Middle frontal gyrus (tissue), 1 donor: ENCODE measurements at regions not wholly inside any gene's neighbourhood (a gene's known extent, or its start where the extent isn't known, plus 50 kb on each side); places are given as distances from the start of the nearest gene placed in this dataset.
"Not testable (repeated sequence)": the region's sequence is repeated elsewhere in the genome, so short reads cannot be mapped to it uniquely, and the experiment has no call there.

Experiments used
- DNase-seq: peaks from one replicate; pipeline ENCODE4 v3.0.0-alpha.2; 2015; ENCODE audit warnings: low spot score; ENCODE audit errors: extremely low spot score

- DNase-seq, result no peak
Observed at GRCh38 chr5:2872676-2873075, 121.2 kb upstream of the IRX2 start.

GRCh38 chr5:2871282-2871681 is 119.8 kb upstream of the IRX2 start:
- no peak for DNase-seq

- no peak for DNase-seq
Observed at GRCh38 chr5:2869471-2869870, 118.0 kb upstream of the IRX2 start.

GRCh38 chr5:2867373-2867933 is 116.0 kb upstream of the IRX2 start:
- DNase-seq, result no peak

- DNase-seq, result no peak
Observed at GRCh38 chr5:2866662-2867372, 115.3 kb upstream of the IRX2 start.

GRCh38 chr5:2865856-2866255 is 114.4 kb upstream of the IRX2 start:
- no peak for DNase-seq

- no peak for DNase-seq
Observed at GRCh38 chr5:2864515-2865105, 113.1 kb upstream of the IRX2 start.

- DNase-seq, result no peak
Observed at GRCh38 chr5:2863675-2864433, 112.4 kb upstream of the IRX2 start.

- no peak for DNase-seq
Observed at GRCh38 chr5:2863133-2863532, 111.7 kb upstream of the IRX2 start.

GRCh38 chr5:2862176-2862575 is 110.7 kb upstream of the IRX2 start:
- not testable (repeated sequence) for DNase-seq

GRCh38 chr5:2861605-2862004 is 110.1 kb upstream of the IRX2 start:
- no peak for DNase-seq

GRCh38 chr5:2860101-2860500 is 108.6 kb upstream of the IRX2 start:
- DNase-seq, result no peak

- DNase-seq, result no peak
Observed at GRCh38 chr5:2857837-2858236, 106.4 kb upstream of the IRX2 start.

- no peak for DNase-seq
Observed at GRCh38 chr5:2856206-2856605, 104.7 kb upstream of the IRX2 start.

- DNase-seq, result no peak
Observed at GRCh38 chr5:2852446-2852845, 101.0 kb upstream of the IRX2 start.

- DNase-seq, result no peak
Observed at GRCh38 chr5:2851895-2852294, 100.4 kb upstream of the IRX2 start.

- no peak for DNase-seq
Observed at GRCh38 chr5:2849429-2849828, 98.0 kb upstream of the IRX2 start.

GRCh38 chr5:2848619-2849018 is 97.1 kb upstream of the IRX2 start:
- DNase-seq, result no peak

- no peak for DNase-seq
Observed at GRCh38 chr5:2847608-2848007, 96.1 kb upstream of the IRX2 start.

- no peak for DNase-seq
Observed at GRCh38 chr5:2841208-2841607, 89.7 kb upstream of the IRX2 start.

GRCh38 chr5:2840372-2840915 is 89.0 kb upstream of the IRX2 start:
- no peak for DNase-seq

- no peak for DNase-seq
Observed at GRCh38 chr5:2836133-2836532, 84.7 kb upstream of the IRX2 start.
